SK-N-SH treated with all-trans-retinoic acid at 6 μM for 48 hours (cell line): ENCODE measurements at regions not wholly inside any gene's neighbourhood (a gene's known extent, or its start where the extent isn't known, plus 50 kb on each side); places are given as distances from the start of the nearest gene placed in this dataset.

Experiments used
- ATAC-seq: fragments of 200-7000 bp; cut with Tn5 transposase; 3 replicates; pipeline ENCODE4 v1.9.1; 2020; ENCODE audit warnings: mild to moderate bottlenecking, moderate library complexity
- ARNTL ChIP-seq: fragments of 450-650 bp; formaldehyde crosslinking; IDR thresholded peaks from 2 replicates; pipeline ENCODE4 v1.5.0; 2020; ENCODE audit warnings: low read depth, mild to moderate bottlenecking, moderate library complexity, borderline replicate concordance
- BACH2 ChIP-seq: fragments of 250-450 bp; sonication (Bioruptor Pico); IDR thresholded peaks from 2 replicates; pipeline ENCODE4 v1.9.0; 2021; ENCODE audit warnings: mild to moderate bottlenecking, borderline replicate concordance
- CSRNP3 ChIP-seq: fragments of 250-450 bp; sonication (Bioruptor Pico); IDR thresholded peaks from 2 replicates; pipeline ENCODE4 v1.5.1; 2021; ENCODE audit warnings: mild to moderate bottlenecking, moderate library complexity
- ESRRG ChIP-seq: fragments of 250-450 bp; sonication (Bioruptor Pico); IDR thresholded peaks from 2 replicates; pipeline ENCODE4 v1.6.1; 2021; ENCODE audit warnings: mild to moderate bottlenecking
- GLIS3 ChIP-seq: fragments of 250-450 bp; sonication (Bioruptor Pico); IDR thresholded peaks from 2 replicates; pipeline ENCODE4 v1.5.0; 2020; ENCODE audit warnings: mild to moderate bottlenecking, moderate library complexity
- ISL1 ChIP-seq: fragments of 250-450 bp; sonication (Bioruptor Pico); IDR thresholded peaks from 2 replicates; pipeline ENCODE4 v2.1.2; 2022; ENCODE audit warnings: mild to moderate bottlenecking, moderate library complexity
- OSR1 ChIP-seq: fragments of 250-450 bp; sonication (Bioruptor Pico); IDR thresholded peaks from 2 replicates; pipeline ENCODE4 v1.8.0; 2022; ENCODE audit warnings: moderate library complexity, mild to moderate bottlenecking, inconsistent platforms
- PATZ1 ChIP-seq: fragments of 250-450 bp; sonication (Bioruptor Pico); IDR thresholded peaks from 2 replicates; pipeline ENCODE4 v1.8.0; 2020; ENCODE audit warnings: mild to moderate bottlenecking, moderate library complexity, borderline replicate concordance
- PPARA ChIP-seq: fragments of 250-450 bp; sonication (Bioruptor Pico); IDR thresholded peaks from 2 replicates; pipeline ENCODE4 v1.5.0; 2020; ENCODE audit warnings: mild to moderate bottlenecking, borderline replicate concordance
- RARB ChIP-seq: fragments of 250-450 bp; sonication (Bioruptor Pico); IDR thresholded peaks from 2 replicates; pipeline ENCODE4 v1.8.0; 2021; ENCODE audit warnings: mild to moderate bottlenecking, moderate library complexity
- TCF4 ChIP-seq: fragments of 250-450 bp; sonication (Bioruptor Pico); IDR thresholded peaks from 2 replicates; pipeline ENCODE4 v1.8.0; 2021; ENCODE audit warnings: mild to moderate bottlenecking, moderate library complexity, borderline replicate concordance
- ZC3H10 ChIP-seq: fragments of 250-450 bp; sonication (Bioruptor Pico); IDR thresholded peaks from 2 replicates; pipeline ENCODE4 v1.5.1; 2021; ENCODE audit warnings: mild to moderate bottlenecking, moderate library complexity
- ZFP3 ChIP-seq: fragments of 250-450 bp; sonication (Bioruptor Pico); IDR thresholded peaks from 2 replicates; pipeline ENCODE4 v1.5.0; 2020; ENCODE audit warnings: mild to moderate bottlenecking, moderate library complexity
- ZFP30 ChIP-seq: fragments of 450-650 bp; formaldehyde crosslinking; IDR thresholded peaks from 2 replicates; pipeline ENCODE4 v1.5.0; 2022; ENCODE audit warnings: mild to moderate bottlenecking, moderate library complexity
- ZNF565 ChIP-seq: fragments of 450-650 bp; formaldehyde crosslinking; conservative IDR thresholded peaks from 2 replicates; pipeline ENCODE4 v1.5.0; 2020; ENCODE audit warnings: low read depth, mild to moderate bottlenecking, moderate library complexity
- ZNF70 ChIP-seq: fragments of 450-650 bp; formaldehyde crosslinking; IDR thresholded peaks from 2 replicates; pipeline ENCODE4 v1.5.0; 2020; ENCODE audit warnings: mild to moderate bottlenecking, moderate library complexity
- ZNF8 ChIP-seq: fragments of 450-650 bp; formaldehyde crosslinking; IDR thresholded peaks from 2 replicates; pipeline ENCODE4 v1.5.0; 2020; ENCODE audit warnings: mild to moderate bottlenecking, moderate library complexity
- TF ChIP-seq, protein P1 (sequence below): fragments of 250-450 bp; sonication (Bioruptor Pico); IDR thresholded peaks from 2 replicates; pipeline ENCODE4 v1.5.1; 2020; ENCODE audit warnings: low read depth, mild to moderate bottlenecking, moderate library complexity
- TF ChIP-seq, protein P2 (sequence below): fragments of 250-450 bp; sonication (Bioruptor Pico); IDR thresholded peaks from 2 replicates; pipeline ENCODE4 v1.8.0; 2021; ENCODE audit warnings: low read depth, mild to moderate bottlenecking, moderate library complexity, borderline replicate concordance
- TF ChIP-seq, protein P3 (sequence below): fragments of 250-450 bp; sonication (Bioruptor Pico); IDR thresholded peaks from 2 replicates; pipeline ENCODE4 v1.5.0; 2020; ENCODE audit warnings: mild to moderate bottlenecking, moderate library complexity

DNA sequence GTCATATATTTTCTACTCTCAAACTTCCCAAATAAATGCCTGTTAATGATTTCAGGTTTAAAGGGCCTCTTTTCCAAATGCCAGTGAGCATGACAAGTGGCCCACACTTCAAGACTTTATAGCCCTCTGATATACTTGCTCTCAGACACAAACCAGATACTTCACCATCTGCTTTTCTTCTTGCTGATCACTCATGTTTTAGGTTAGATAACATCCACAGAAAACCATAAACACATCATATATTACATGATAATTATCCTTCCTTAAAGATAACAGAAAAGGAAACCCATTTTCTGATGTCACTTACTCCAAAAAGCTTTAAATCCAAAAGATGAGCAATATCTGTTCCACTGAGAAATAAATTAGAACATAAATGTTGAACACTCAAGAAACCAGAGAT is 723.5 kb downstream of the LTN1 start (continued):
- TF ChIP-seq, protein P1, sequence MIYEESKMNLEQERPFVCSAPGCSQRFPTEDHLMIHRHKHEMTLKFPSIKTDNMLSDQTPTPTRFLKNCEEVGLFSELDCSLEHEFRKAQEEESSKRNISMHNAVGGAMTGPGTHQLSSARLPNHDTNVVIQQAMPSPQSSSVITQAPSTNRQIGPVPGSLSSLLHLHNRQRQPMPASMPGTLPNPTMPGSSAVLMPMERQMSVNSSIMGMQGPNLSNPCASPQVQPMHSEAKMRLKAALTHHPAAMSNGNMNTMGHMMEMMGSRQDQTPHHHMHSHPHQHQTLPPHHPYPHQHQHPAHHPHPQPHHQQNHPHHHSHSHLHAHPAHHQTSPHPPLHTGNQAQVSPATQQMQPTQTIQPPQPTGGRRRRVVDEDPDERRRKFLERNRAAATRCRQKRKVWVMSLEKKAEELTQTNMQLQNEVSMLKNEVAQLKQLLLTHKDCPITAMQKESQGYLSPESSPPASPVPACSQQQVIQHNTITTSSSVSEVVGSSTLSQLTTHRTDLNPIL (CRISPR knock-in tag) = peak; percentile 90
- TF ChIP-seq ZFP30 (CRISPR knock-in tag) (0 out of 2 replicates have a peak, but pooled peaks have one; percentile 51), CSRNP3 (peak; percentile 97), ZNF8 (no peak; the same call in 1 of the 2 replicates), GLIS3 (CRISPR knock-in tag) (peak; percentile 94; the same call in 1 of the 2 replicates), BACH2 (no peak), PPARA (CRISPR knock-in tag) (peak; percentile 82; the same call in 1 of the 2 replicates)

DNA sequence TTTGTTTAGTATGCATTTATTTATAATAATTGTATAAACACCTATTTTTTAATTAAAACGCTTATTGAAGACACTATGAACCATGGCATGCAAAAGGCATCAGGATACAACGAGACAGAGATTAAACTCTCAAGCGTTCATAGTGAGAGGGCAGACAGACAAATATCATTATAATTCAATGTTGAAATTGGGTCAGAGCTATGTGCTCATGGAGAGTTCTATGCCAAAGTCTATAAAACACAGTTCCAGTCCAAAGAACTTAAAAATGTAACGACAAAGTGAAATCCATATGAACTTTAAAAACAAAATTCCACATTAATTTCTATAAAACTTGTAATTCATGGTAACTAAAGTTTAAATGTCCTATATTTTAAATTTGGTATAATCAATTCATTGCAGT is 724.0 kb downstream of the LTN1 start:
- ATAC-seq = no peak
- TF ChIP-seq, protein P2, sequence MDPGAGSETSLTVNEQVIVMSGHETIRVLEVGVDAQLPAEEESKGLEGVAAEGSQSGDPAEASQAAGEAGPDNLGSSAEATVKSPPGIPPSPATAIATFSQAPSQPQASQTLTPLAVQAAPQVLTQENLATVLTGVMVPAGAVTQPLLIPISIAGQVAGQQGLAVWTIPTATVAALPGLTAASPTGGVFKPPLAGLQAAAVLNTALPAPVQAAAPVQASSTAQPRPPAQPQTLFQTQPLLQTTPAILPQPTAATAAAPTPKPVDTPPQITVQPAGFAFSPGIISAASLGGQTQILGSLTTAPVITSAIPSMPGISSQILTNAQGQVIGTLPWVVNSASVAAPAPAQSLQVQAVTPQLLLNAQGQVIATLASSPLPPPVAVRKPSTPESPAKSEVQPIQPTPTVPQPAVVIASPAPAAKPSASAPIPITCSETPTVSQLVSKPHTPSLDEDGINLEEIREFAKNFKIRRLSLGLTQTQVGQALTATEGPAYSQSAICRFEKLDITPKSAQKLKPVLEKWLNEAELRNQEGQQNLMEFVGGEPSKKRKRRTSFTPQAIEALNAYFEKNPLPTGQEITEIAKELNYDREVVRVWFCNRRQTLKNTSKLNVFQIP = no peak
- TF ChIP-seq ISL1 = no peak
- TF ChIP-seq TCF4 (CRISPR knock-in tag) = no peak
- TF ChIP-seq RARB = no peak
- no peak for TF ChIP-seq ARNTL (CRISPR knock-in tag)
- TF ChIP-seq GLIS3 (CRISPR knock-in tag) = no peak
- TF ChIP-seq, protein P1 (CRISPR knock-in tag) = no peak
- TF ChIP-seq, protein P3, sequence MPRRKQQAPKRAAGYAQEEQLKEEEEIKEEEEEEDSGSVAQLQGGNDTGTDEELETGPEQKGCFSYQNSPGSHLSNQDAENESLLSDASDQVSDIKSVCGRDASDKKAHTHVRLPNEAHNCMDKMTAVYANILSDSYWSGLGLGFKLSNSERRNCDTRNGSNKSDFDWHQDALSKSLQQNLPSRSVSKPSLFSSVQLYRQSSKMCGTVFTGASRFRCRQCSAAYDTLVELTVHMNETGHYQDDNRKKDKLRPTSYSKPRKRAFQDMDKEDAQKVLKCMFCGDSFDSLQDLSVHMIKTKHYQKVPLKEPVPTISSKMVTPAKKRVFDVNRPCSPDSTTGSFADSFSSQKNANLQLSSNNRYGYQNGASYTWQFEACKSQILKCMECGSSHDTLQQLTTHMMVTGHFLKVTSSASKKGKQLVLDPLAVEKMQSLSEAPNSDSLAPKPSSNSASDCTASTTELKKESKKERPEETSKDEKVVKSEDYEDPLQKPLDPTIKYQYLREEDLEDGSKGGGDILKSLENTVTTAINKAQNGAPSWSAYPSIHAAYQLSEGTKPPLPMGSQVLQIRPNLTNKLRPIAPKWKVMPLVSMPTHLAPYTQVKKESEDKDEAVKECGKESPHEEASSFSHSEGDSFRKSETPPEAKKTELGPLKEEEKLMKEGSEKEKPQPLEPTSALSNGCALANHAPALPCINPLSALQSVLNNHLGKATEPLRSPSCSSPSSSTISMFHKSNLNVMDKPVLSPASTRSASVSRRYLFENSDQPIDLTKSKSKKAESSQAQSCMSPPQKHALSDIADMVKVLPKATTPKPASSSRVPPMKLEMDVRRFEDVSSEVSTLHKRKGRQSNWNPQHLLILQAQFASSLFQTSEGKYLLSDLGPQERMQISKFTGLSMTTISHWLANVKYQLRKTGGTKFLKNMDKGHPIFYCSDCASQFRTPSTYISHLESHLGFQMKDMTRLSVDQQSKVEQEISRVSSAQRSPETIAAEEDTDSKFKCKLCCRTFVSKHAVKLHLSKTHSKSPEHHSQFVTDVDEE (CRISPR knock-in tag) = no peak
- no peak for TF ChIP-seq ESRRG (CRISPR knock-in tag)
- TF ChIP-seq ZFP30 (CRISPR knock-in tag) = no peak
- TF ChIP-seq ZFP3 = no peak
- no peak for TF ChIP-seq ZC3H10 (CRISPR knock-in tag)
- no peak for TF ChIP-seq OSR1 (CRISPR knock-in tag)

- ATAC-seq = no peak
- TF ChIP-seq BACH2 = no peak
- no peak for TF ChIP-seq OSR1 (CRISPR knock-in tag)
- no peak for TF ChIP-seq ESRRG (CRISPR knock-in tag)
- TF ChIP-seq GLIS3 (CRISPR knock-in tag) = no peak
- TF ChIP-seq PATZ1 (CRISPR knock-in tag) = no peak
- no peak for TF ChIP-seq ZNF565
- TF ChIP-seq PPARA (CRISPR knock-in tag) = no peak
- TF ChIP-seq ARNTL (CRISPR knock-in tag) = no peak
- no peak for TF ChIP-seq ISL1
- TF ChIP-seq CSRNP3 = no peak
- TF ChIP-seq ZFP3 = no peak
- TF ChIP-seq TCF4 (CRISPR knock-in tag) = no peak
- no peak for TF ChIP-seq ZNF70
- no peak for TF ChIP-seq ZC3H10 (CRISPR knock-in tag)
- no peak for TF ChIP-seq RARB
Measured at GRCh38 chr21:28267449-28267848, 725.2 kb downstream of the LTN1 start.
